Loucy (cell line): ENCODE measurements at regions not wholly inside any gene's neighbourhood (a gene's known extent, or its start where the extent isn't known, plus 50 kb on each side); places are given as distances from the start of the nearest gene placed in this dataset.
"Not testable (repeated sequence)": the region's sequence is repeated elsewhere in the genome, so short reads cannot be mapped to it uniquely, and the experiment has no call there.

ENCODE experiments used
- H2AFZ ChIP-seq: fragments of 200-600 bp; sonication (generic); 2 replicates; pipeline ENCODE4 v1.6.0; 2016; ENCODE audit warnings: antibody characterized with exemption, mild to moderate bottlenecking, low read length, moderate library complexity
- H3F3A ChIP-seq: fragments of 200-600 bp; 2 replicates; pipeline ENCODE4 v1.6.0; 2016; ENCODE audit warnings: antibody characterized with exemption, low read depth, mild to moderate bottlenecking
- H3K27me3 ChIP-seq: fragments of 200-600 bp; sonication (generic); 2 replicates; pipeline ENCODE4 v1.6.1; 2014; ENCODE audit warnings: low read length, mild to moderate bottlenecking; ENCODE audit not compliant: insufficient read depth, poor library complexity, severe bottlenecking
- H3K36me3 ChIP-seq: fragments of 200-600 bp; sonication (generic); 2 replicates; pipeline ENCODE4 v1.6.1; 2016; ENCODE audit warnings: low read length; ENCODE audit not compliant: insufficient read depth
- H3K4me1 ChIP-seq: fragments of 200-600 bp; sonication (generic); 2 replicates; pipeline ENCODE4 v1.5.1; 2014; ENCODE audit warnings: low read length, mild to moderate bottlenecking; ENCODE audit not compliant: insufficient read depth, poor library complexity, severe bottlenecking
- H3K4me2 ChIP-seq: fragments of 200-600 bp; sonication (generic); 2 replicates; pipeline ENCODE4 v1.6.0; 2014; ENCODE audit warnings: antibody characterized with exemption, low read length, low read depth, mild to moderate bottlenecking; ENCODE audit not compliant: poor library complexity, severe bottlenecking
- H3K4me3 ChIP-seq: fragments of 200-600 bp; sonication (generic); 2 replicates; pipeline ENCODE4 v1.5.1; 2014; ENCODE audit warnings: low read length, mild to moderate bottlenecking, mixed read lengths; ENCODE audit not compliant: poor library complexity, severe bottlenecking
- H3K79me2 ChIP-seq: fragments of 200-600 bp; sonication (generic); 2 replicates; pipeline ENCODE4 v1.6.1; 2014; ENCODE audit warnings: low read length; ENCODE audit not compliant: insufficient read depth
- H3K9ac ChIP-seq: fragments of 200-600 bp; sonication (generic); 2 replicates; pipeline ENCODE4 v1.6.0; 2014; ENCODE audit warnings: mild to moderate bottlenecking, low read depth, low read length, moderate library complexity; ENCODE audit not compliant: poor library complexity, severe bottlenecking
- H3K9me2 ChIP-seq: fragments of 200-600 bp; sonication (generic); replicated peaks from 2 replicates; pipeline ENCODE4 v1.6.1; 2016; ENCODE audit warnings: low read depth, low read length, mixed read lengths
- H3K9me3 ChIP-seq: fragments of 200-600 bp; sonication (generic); 2 replicates; pipeline ENCODE4 v1.6.1; 2014; ENCODE audit warnings: mild to moderate bottlenecking, antibody characterized with exemption, low read length, low read depth; ENCODE audit not compliant: insufficient read depth
- H4K20me1 ChIP-seq: fragments of 200-600 bp; sonication (generic); 2 replicates; pipeline ENCODE4 v1.6.0; 2014; ENCODE audit warnings: antibody characterized with exemption, low read length, mild to moderate bottlenecking; ENCODE audit not compliant: insufficient read depth, poor library complexity, severe bottlenecking
- CTCF ChIP-seq: fragments of 200-600 bp; sonication (generic); conservative IDR thresholded peaks from 2 replicates; pipeline ENCODE4 v1.5.1; 2014; ENCODE audit warnings: mild to moderate bottlenecking, antibody characterized with exemption, low read length
- EZH2phosphoT487 ChIP-seq: fragments of 200-600 bp; IDR thresholded peaks from 2 replicates; pipeline ENCODE4 v1.6.1; 2018; ENCODE audit warnings: antibody characterized with exemption, mild to moderate bottlenecking, moderate library complexity, borderline replicate concordance

- Histone ChIP-seq H3K27me3 (no peaks in the 10 kb centered on the region), H3K79me2 (no peaks in the 10 kb centered on the region), H3K9me3 (no peaks in the 10 kb centered on the region), H3K4me1 (peaks cover 30% of the 10 kb centered on the region), H3K36me3 (no peaks in the 10 kb centered on the region), H3F3A (no peaks in the 10 kb centered on the region), H4K20me1 (no peaks in the 10 kb centered on the region), H3K4me3 (peak overlapping the region; percentile 18), H3K9me2 (no peaks in the 10 kb centered on the region), H2AFZ (peak overlapping the region; percentile 77), H3K4me2 (peak overlapping the region; percentile 61), H3K9ac (peak overlapping the region; percentile 46)
- TF ChIP-seq EZH2phosphoT487 (no peak), CTCF (no peak)
Observed at GRCh38 chr1:148373192-148373925, 109.7 kb downstream of the PPIAL4G start.

- Histone ChIP-seq H3K9ac (peak overlapping the region; percentile 46), H4K20me1 (no peaks in the 10 kb centered on the region), H3K9me2 (no peaks in the 10 kb centered on the region), H3K4me2 (peak overlapping the region; percentile 61), H3K27me3 (no peaks in the 10 kb centered on the region), H3K36me3 (no peaks in the 10 kb centered on the region), H3K79me2 (no peaks in the 10 kb centered on the region), H3F3A (no peaks in the 10 kb centered on the region), H3K4me3 (peak overlapping the region; percentile 18), H3K4me1 (peaks cover 30% of the 10 kb centered on the region), H3K9me3 (no peaks in the 10 kb centered on the region), H2AFZ (peak overlapping the region; percentile 77)
- no peak for TF ChIP-seq CTCF
Observed at GRCh38 chr1:148372731-148373130, 110.4 kb downstream of the PPIAL4G start.

GRCh38 chr1:148372051-148372726 is 110.9 kb downstream of the PPIAL4G start:
- H3K9me3 ChIP-seq, H4K20me1 ChIP-seq, H3K27me3 ChIP-seq, H3F3A ChIP-seq, H3K79me2 ChIP-seq, H3K9me2 ChIP-seq, H3K36me3 ChIP-seq: not testable (repeated sequence)
- Histone ChIP-seq H3K4me1 (peaks cover 30% of the 10 kb centered on the region), H3K9ac (peak overlapping the region; percentile 46), H3K4me3 (peak overlapping the region; percentile 18), H2AFZ (peak overlapping the region; percentile 77), H3K4me2 (peak overlapping the region; percentile 61)
